Keratinocyte (primary cell): ENCODE measurements at regions not wholly inside any gene's neighbourhood (a gene's known extent, or its start where the extent isn't known, plus 50 kb on each side); places are given as distances from the start of the nearest gene placed in this dataset.
"Not testable (repeated sequence)": the region's sequence is repeated elsewhere in the genome, so short reads cannot be mapped to it uniquely, and the experiment has no call there.

Experiments
- DNase-seq: peaks from one replicate; pipeline ENCODE4 v3.0.0-alpha.2; 2011; ENCODE audit warnings: low read depth, missing footprints, low spot score
- FAIRE-seq: peaks from 2 replicates; lab custom pipeline; 2011; peaks lifted over from hg19 to GRCh38; lab: Jason Lieb, UNC
- H2AFZ ChIP-seq: 2 replicates; pipeline ENCODE4 v1.6.0; 2012; ENCODE audit warnings: low read length, control low read depth, inconsistent platforms; ENCODE audit not compliant: control insufficient read depth
- H3K27ac ChIP-seq: 2 replicates; pipeline ENCODE4 v1.5.1; 2011; ENCODE audit warnings: low read length; ENCODE audit not compliant: control insufficient read depth, insufficient read depth
- H3K27me3 ChIP-seq: 3 replicates; pipeline ENCODE4 v1.6.0; 2011; ENCODE audit warnings: low read length; ENCODE audit not compliant: control insufficient read depth, insufficient read depth; ENCODE audit errors: extremely low read depth
- H3K36me3 ChIP-seq, 2 experiments: 2 replicates in 1 of 2; 3 replicates in 1 of 2; pipeline ENCODE4 v1.5.1; 2011; ENCODE audit warnings: low read length in 2 of 2, mild to moderate bottlenecking in 1 of 2; ENCODE audit not compliant: control insufficient read depth in 2 of 2, insufficient read depth in 2 of 2; ENCODE audit errors: extremely low read depth in 1 of 2
- H3K4me1 ChIP-seq: 3 replicates; pipeline ENCODE4 v1.5.1; 2011; ENCODE audit warnings: low read length; ENCODE audit not compliant: control insufficient read depth, insufficient read depth; ENCODE audit errors: extremely low read depth
- H3K4me2 ChIP-seq: 3 replicates; pipeline ENCODE4 v1.6.0; 2011; ENCODE audit warnings: low read depth, low read length; ENCODE audit not compliant: control insufficient read depth, insufficient read depth; ENCODE audit errors: extremely low read depth
- H3K4me3 ChIP-seq, 3 experiments: fragments of 200-600 bp in 1 of 3; sonication (generic) in 1 of 3; 2 replicates in 2 of 3; 3 replicates in 1 of 3; pipeline ENCODE4 v1.5.1; 2011 to 2016; ENCODE audit warnings: low read length in 3 of 3, mild to moderate bottlenecking in 3 of 3, control low read depth in 2 of 3, inconsistent platforms in 1 of 3, low read depth in 1 of 3, mixed read lengths in 1 of 3, mixed run types in 1 of 3, moderate library complexity in 1 of 3; ENCODE audit not compliant: control insufficient read depth in 2 of 3, insufficient read depth in 2 of 3; ENCODE audit errors: extremely low read depth in 1 of 3
- H3K79me2 ChIP-seq: 2 replicates; pipeline ENCODE4 v1.6.0; 2012; ENCODE audit warnings: low read length; ENCODE audit not compliant: control insufficient read depth, insufficient read depth
- H3K9ac ChIP-seq: 3 replicates; pipeline ENCODE4 v1.6.0; 2011; ENCODE audit warnings: low read length; ENCODE audit not compliant: control insufficient read depth, insufficient read depth; ENCODE audit errors: extremely low read depth
- H3K9me1 ChIP-seq: 3 replicates; pipeline ENCODE4 v1.6.0; 2011; ENCODE audit warnings: low read length; ENCODE audit not compliant: control insufficient read depth, insufficient read depth; ENCODE audit errors: extremely low read depth
- H3K9me3 ChIP-seq: 2 replicates; pipeline ENCODE4 v1.5.1; 2012; ENCODE audit warnings: low read depth, low read length; ENCODE audit not compliant: control insufficient read depth
- H4K20me1 ChIP-seq: 3 replicates; pipeline ENCODE4 v1.6.0; 2011; ENCODE audit warnings: low read length; ENCODE audit not compliant: control insufficient read depth, insufficient read depth; ENCODE audit errors: extremely low read depth
- EZH2 ChIP-seq: IDR thresholded peaks from one replicate; pipeline ENCODE4 v1.6.1; 2012; ENCODE audit warnings: inconsistent platforms, mild to moderate bottlenecking, low read length, moderate library complexity
- dilution Hi-C: fragments of 300-500 bp; cut with MboI; formaldehyde crosslinking; loops from one replicate; pipeline ENCODE4 v1.7.0; 2020; ENCODE audit warnings: low sequenced_read_pairs; ENCODE audit not compliant: extremely low pct_ligation_motif_present
- TF ChIP-seq, protein P1 (sequence below), 3 experiments: IDR thresholded peaks in 1 of 3; conservative IDR thresholded peaks in 1 of 3; optimal IDR thresholded peaks in 1 of 3; 2 replicates in 2 of 3; 3 replicates in 1 of 3; pipeline versions ENCODE3 to v1.5.1; 2011; ENCODE audit warnings: low read length in 3 of 3, mild to moderate bottlenecking in 3 of 3, moderate library complexity in 2 of 3, control low read depth in 1 of 3, inconsistent platforms in 1 of 3; ENCODE audit not compliant: insufficient read depth in 2 of 3; ENCODE audit errors: extremely low read depth in 1 of 3

GRCh38 chrX:13952581-13952980, 77.1 kb downstream of the GEMIN8 start:
- no peaks in the 10 kb centered on the region for H3K27me3 ChIP-seq
- H3K27ac ChIP-seq: no peak overlapping the region
- dilution Hi-C loops: no loop called here
- H3K9me3 ChIP-seq: no peaks in the 10 kb centered on the region
- H3K4me3 ChIP-seq: no peak overlapping the region
- DNase-seq: no peak
- FAIRE-seq: no peak
- H3K4me1 ChIP-seq: no peaks in the 10 kb centered on the region
- no peaks in the 10 kb centered on the region for H3K79me2 ChIP-seq
- H4K20me1 ChIP-seq: no peaks in the 10 kb centered on the region
- H3K36me3 ChIP-seq: no peaks in the 10 kb centered on the region
- TF ChIP-seq EZH2: no peak
- TF ChIP-seq, protein P1, sequence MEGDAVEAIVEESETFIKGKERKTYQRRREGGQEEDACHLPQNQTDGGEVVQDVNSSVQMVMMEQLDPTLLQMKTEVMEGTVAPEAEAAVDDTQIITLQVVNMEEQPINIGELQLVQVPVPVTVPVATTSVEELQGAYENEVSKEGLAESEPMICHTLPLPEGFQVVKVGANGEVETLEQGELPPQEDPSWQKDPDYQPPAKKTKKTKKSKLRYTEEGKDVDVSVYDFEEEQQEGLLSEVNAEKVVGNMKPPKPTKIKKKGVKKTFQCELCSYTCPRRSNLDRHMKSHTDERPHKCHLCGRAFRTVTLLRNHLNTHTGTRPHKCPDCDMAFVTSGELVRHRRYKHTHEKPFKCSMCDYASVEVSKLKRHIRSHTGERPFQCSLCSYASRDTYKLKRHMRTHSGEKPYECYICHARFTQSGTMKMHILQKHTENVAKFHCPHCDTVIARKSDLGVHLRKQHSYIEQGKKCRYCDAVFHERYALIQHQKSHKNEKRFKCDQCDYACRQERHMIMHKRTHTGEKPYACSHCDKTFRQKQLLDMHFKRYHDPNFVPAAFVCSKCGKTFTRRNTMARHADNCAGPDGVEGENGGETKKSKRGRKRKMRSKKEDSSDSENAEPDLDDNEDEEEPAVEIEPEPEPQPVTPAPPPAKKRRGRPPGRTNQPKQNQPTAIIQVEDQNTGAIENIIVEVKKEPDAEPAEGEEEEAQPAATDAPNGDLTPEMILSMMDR (optimal IDR thresholded peaks at IDR 0.05 in 1 of 3, IDR thresholded peaks at IDR 0.05 in 1 of 3, conservative IDR thresholded peaks at IDR 0.05 in 1 of 3; ENCODE audit: extremely low read depth in 1 of 3, insufficient read depth in 2 of 3, low read length in 3 of 3): no peak
- H3K4me2 ChIP-seq: no peak overlapping the region
- H2AFZ ChIP-seq: no peak overlapping the region
- H3K9ac ChIP-seq: no peak overlapping the region
- H3K9me1 ChIP-seq: no peaks in the 10 kb centered on the region

DNA sequence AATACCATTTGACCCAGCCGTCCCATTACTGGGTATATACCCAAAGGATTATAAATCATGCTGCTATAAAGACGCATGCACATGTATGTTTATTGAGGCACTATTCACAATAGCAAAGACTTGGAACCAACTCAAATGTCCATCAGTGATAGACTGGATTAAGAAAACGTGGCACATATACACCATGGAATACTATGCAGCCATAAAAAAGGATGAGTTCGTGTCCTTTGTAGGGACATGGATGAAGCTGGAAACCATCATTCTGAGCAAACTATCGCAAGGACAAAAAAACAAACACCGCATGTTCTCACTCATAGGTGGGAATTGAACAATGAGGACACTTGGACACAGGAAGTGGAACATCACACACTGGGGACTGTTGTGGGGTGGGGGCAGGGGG, 83.5 kb downstream of the GEMIN8 start:
- H3K4me3 ChIP-seq, DNase-seq, H3K27ac ChIP-seq, H3K36me3 ChIP-seq, H3K4me1 ChIP-seq, dilution Hi-C loops, H3K4me2 ChIP-seq, H3K9ac ChIP-seq, H3K9me1 ChIP-seq, H3K79me2 ChIP-seq, FAIRE-seq, H2AFZ ChIP-seq, H3K27me3 ChIP-seq, H4K20me1 ChIP-seq, H3K9me3 ChIP-seq: not testable (repeated sequence)

DNA sequence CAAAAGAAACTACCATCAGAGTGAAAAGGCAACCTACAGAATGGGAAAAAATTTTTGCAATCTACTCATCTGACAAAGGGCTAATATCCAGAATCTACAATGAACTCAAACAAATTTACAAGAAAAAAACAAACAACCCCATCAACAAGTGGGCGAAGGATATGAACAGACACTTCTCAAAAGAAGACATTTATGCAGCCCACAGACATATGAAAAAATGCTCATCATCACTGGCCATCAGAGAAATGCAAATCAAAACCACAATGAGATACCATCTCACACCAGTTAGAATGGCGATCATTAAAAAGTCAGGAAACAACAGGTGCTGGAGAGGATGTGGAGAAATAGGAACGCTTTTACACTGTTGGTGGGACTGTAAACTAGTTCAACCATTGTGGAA, 83.9 kb downstream of the GEMIN8 start:
- H4K20me1 ChIP-seq, H3K79me2 ChIP-seq, FAIRE-seq, H3K27me3 ChIP-seq, DNase-seq, H3K27ac ChIP-seq, H3K9me3 ChIP-seq, H3K9ac ChIP-seq, H3K4me1 ChIP-seq, H3K4me2 ChIP-seq, H3K9me1 ChIP-seq, H3K36me3 ChIP-seq, dilution Hi-C loops, H2AFZ ChIP-seq, H3K4me3 ChIP-seq: not testable (repeated sequence)
